GM21390 (cell line): ENCODE measurements at regions not wholly inside any gene's neighbourhood (a gene's known extent, or its start where the extent isn't known, plus 50 kb on each side); places are given as distances from the start of the nearest gene placed in this dataset.
"Not testable (repeated sequence)": the region's sequence is repeated elsewhere in the genome, so short reads cannot be mapped to it uniquely, and the experiment has no call there.

ENCODE experiments used
- ATAC-seq: cut with Tn5 transposase; IDR thresholded peaks from one replicate; pipeline ENCODE4 v1.9.1; 2021; ENCODE audit not compliant: unreplicated experiment

DNA sequence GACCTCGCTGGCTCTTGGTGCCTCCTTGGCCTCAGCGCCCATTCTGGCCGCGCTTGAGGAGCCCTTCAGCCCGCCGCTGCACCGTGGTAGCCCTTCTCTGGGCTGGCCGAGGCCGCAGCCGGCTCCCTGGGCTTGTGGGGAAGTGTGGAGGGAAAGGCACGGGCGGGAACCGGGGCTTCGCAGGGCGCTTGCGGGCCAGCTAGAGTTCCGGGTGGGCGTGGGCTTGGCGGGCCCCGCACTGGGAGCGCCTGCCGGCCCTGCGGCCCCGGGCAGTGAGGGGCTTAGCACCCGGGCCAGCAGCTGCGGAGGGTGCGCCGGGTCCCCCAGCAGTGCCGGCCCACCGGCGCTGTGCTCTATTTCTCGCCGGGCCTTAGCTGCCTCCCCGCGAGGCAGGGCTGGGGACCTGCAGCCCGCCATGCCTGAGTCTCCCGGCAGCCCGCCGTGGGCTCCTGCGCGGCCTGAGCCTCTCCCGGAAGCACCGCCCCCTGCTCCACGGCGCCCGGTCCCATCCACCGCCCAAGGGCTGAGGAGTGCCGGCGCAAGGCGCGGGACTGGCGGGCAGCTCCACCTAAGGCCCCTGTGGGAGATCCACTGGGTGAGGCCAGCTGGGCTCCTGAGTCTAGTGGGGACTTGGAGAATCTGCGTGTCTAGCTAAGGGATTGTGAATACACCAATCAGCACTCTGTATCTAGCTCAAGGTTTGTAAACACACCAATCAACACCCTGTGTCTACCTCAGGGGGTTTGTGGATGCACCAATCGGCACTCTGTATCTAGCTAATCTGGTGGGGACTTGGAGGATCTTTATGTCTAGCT is 141.1 kb downstream of the SLCO4C1 start:
- not testable (repeated sequence) for ATAC-seq

GRCh38 chr5:102154291-102154690 is 141.8 kb downstream of the SLCO4C1 start:
- ATAC-seq, result no peak

DNA sequence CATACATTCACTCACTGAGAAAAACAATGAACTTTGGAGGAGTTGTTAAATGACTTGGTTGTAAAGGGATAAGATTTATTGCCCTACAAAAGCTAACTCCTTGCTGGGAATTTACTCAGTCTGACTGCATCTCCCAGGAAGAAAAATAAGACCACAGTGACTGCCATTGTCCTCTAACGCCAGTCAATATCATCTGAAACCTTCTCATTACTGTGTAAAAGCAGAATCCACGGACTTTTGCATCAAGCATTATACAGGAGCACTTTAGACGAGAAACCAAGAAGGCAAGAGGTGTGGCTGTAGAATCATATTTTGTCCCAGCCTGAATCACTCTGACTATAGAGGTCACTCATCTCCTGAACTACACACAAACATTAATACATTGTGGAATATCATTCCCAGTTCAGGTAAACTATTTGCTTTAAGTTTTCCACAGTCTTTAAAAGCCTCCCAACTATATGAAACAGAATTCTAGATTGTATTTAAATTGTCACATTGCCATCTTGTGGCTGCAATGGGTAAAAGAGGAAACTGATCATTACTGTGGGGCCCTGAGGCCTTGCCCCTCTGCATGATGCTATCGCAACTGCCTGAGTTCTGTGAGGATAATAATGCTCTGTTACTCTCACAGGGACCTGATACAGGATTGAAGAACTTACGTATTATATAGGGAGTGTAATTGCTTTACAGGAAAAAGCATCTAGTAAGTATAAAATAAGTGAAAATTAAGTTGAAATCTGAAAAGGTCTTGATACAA is 142.9 kb downstream of the SLCO4C1 start:
- ATAC-seq, result peak; percentile 81

DNA sequence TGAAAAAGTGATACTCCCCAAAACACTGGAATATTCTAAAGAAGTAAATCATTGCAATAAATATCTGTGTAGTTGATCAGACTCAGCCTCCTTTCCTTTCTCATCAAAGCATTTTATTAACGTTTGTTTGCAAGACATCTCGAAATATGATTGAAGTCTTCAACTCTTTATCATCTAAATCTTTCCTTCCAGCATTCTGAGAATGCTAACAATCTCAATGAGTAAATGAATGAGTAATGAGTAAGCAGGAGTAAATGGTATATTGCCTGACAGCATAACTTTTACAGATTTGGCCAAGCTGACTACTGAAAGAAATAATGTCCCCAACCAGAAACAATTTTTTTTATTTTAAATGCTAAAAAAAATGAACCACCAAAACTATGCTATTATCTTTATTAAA is 157.1 kb downstream of the SLCO4C1 start:
- ATAC-seq, result no peak

DNA sequence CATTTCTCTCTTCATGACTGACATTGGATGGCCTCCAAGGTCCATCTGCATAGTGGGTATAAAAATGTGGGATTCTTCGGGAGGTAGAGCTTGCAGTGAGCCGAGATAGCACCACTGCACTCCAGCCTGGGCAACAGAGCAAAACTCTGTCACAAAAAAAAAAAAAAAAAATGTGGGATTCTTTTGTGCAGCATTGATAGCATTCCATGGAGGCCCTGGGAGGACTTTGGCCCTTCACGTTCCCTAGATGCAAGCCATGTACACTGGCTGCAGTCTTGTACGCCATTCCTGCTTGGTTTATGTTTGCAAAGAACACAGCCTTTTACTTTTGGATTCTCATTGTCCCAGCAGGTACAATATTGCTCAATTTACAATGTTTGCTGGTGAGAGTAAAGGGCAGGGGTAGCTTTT is 157.8 kb downstream of the SLCO4C1 start:
- ATAC-seq, result no peak

DNA sequence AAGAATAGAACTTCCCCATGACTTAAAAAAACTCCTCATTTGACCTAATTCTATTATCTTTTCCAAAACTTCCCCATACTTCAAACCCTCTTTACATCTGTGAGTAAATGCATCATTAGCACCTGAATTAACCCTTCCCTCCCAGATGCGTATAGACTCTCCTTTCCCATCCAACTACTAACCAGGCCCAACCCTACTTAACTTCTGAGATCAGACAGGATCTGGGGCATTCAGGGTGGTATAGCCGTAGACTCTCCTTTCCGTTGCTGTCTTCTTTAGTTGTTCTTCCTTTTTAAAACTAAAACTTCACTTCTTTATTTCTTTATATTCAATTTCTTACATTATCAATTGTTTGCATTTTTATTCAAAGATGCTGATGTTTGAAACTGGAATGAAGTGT is 165.2 kb downstream of the SLCO4C1 start:
- no peak for ATAC-seq

- no peak for ATAC-seq
Measured at GRCh38 chr5:102130386-102130785, 165.7 kb downstream of the SLCO4C1 start.

GRCh38 chr5:102119252-102119651 is 176.8 kb downstream of the SLCO4C1 start:
- ATAC-seq, result no peak

DNA sequence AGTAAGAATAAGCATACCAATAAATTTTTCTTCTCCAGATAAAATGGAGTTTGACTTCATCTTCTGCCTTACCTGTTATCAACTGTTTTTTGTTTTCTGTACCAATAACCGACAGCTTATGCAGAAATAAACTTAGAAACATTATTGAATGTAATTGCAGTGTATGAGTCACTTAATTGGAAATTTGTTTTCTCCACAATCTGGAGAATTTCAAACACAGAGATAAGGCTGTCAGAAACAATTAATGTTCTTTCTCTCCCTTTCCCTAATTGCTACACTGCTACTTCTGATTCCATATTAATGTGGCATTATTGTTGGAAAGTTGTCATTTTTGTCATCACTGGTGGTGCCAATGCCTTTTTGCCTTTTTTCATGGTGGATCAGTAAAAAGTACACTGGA is 180.3 kb downstream of the SLCO4C1 start:
- ATAC-seq, result no peak

DNA sequence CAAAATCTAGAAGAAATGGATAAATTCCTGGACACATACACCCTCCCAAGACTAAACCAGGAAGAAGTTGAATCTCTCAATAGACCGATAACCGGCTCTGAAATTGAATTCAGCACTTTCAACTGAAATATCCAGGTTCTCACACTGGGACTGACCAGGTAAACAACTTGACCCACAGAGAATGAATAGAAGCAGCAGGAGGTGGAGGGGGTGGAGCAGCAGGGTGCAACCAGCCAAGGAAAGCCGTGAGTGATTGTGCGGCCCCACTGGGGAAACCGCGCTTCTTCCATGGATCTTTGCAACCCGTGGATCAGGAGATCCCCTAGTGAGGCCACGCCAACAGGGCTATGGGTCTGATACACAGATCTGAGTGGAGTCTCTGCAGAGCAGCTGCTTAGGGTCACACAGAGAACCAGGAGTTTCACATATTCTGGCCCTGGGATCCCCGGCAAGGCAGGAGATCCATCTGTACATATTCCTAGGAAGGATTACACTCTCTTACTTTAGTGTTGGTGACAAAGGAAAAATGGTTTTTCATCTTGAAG is 181.5 kb downstream of the SLCO4C1 start:
- ATAC-seq, result no peak

GRCh38 chr5:102107865-102108264 is 188.2 kb downstream of the SLCO4C1 start:
- no peak for ATAC-seq

DNA sequence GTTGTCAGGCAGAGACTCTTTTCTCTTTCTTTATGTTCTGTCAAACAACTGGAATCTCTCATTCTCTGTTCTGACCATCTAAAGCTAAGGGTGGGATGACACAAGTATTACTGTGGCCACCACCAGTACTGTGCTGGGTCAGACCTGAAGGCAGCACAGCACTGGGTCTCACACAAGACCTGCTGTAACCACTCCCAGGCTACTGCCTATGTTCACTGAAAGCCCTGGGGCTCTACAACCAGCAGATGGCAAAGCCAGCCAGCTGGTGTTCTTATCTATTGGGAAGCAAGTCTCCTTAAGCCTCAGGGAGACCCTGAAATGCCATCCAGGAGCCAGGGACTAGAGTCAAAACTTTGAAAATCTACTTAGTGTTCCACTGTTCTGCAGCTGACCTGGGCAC is 189.5 kb downstream of the SLCO4C1 start:
- ATAC-seq, result no peak

GRCh38 chr5:102099766-102100331 is 196.2 kb downstream of the SLCO4C1 start:
- no peak for ATAC-seq

DNA sequence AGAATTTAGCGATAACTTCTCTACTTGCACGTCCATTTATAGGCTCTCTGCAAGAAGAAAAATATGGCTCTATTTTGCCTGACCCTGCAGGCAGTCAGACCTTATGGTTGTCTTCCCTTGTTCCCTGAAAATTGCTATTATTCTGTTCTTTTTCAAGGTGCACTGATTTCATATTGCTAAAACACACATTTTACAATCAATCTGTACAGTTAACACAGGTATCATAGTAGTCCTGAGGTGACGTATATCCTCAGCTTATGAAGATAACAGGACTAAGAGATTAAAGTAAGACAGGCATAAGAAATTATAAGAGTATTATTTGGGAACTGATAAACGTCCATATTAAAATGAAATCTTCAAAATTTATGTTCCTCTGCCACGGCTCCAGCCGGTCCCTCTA is 197.0 kb downstream of the SLCO4C1 start:
- not testable (repeated sequence) for ATAC-seq

DNA sequence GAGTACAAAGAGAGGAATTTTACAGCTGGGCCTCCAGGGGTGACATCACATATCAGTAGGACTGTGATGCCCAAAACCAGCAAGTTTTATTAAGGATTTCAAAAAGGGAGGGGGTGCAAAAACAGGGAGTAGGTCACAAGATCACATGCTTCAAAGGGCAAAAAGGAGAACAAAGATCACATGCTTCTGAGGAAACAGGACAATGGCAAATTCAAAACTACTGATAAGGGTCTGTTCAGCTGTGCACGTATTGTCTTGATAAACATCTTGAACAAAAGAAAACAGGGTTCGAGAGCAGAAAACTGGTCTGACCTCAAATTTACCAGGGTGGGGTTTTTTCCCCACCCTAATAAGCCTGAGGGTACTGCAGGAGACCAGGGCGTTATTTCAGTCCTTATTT is 197.5 kb downstream of the SLCO4C1 start:
- not testable (repeated sequence) for ATAC-seq

GRCh38 chr5:102090770-102091169 is 205.3 kb downstream of the SLCO4C1 start:
- ATAC-seq, result peak; percentile 79

GRCh38 chr5:102089883-102090282 is 206.2 kb downstream of the SLCO4C1 start:
- no peak for ATAC-seq

DNA sequence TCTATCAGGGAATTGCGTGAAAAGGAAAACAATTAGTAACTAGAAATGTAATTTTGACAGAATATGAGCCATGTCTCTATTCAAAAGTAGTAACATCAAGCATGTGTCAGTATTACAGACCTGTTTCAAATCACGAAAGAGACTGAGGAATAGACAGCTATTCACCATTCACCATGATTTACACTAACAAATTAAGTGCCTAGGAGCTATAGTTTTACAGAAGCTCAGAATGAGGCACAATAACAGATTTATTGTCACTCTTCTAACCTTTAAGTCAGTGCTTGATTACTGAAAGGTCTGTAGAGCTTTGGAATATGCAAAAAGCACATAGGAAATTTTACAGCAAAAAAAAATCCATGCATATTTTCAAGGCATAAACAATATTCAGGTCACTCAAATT is 208.2 kb downstream of the SLCO4C1 start:
- ATAC-seq, result no peak

GRCh38 chr5:102080288-102080687 is 215.8 kb downstream of the SLCO4C1 start:
- no peak for ATAC-seq

DNA sequence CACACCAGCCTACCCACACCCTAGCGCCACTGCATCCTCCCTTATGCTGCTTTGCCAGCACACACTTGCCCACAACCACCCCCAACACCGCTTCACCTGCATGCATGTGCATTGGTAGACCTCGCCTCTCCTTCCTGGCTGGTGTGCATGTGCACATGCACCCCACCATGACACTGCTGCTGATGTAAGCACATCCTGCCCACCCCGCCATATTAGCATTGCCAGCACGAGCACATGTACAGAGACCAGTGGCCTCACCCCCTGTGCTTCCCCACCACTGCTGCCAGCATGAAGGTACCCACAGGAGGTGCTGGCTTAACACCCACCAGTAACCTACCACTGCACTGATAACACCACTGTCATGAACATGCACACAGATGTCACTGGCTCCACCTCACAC is 218.2 kb downstream of the SLCO4C1 start:
- no peak for ATAC-seq

- no peak for ATAC-seq
Measured at GRCh38 chr5:102069974-102070373, 226.1 kb downstream of the SLCO4C1 start.

DNA sequence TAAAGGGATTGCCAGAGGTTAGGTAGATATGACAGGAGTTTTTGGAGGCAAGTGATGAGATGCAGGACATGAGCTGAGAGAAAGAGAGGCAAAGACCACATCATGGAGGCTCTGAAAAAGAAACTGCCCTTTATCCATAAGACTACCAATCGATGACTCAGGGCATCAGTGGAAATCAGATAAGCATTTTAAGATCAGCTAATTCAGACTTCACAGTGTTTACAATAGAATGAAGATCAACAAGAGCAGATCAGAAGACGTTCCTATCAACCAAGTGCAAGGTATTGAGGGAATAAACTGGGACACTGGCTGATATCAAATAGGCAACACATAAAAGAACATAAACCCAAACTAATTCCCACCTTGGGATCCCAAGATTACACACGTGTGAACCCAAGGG is 227.2 kb downstream of the SLCO4C1 start:
- no peak for ATAC-seq
